H1 (cell line): ENCODE measurements at regions not wholly inside any gene's neighbourhood (a gene's known extent, or its start where the extent isn't known, plus 50 kb on each side); places are given as distances from the start of the nearest gene placed in this dataset.

Experiments used
- CTCF ChIA-PET: fragments of 300-600 bp; sonication (Branson Sonifier 250); formaldehyde crosslinking; loops from one replicate; lab custom pipeline; 2021; ENCODE audit not compliant: partially characterized antibody; lab: Charles Lee
- POLR2A ChIA-PET: fragments of 300-600 bp; sonication (Branson Sonifier 250); formaldehyde crosslinking; loops from one replicate; lab custom pipeline; 2021; ENCODE audit warnings: inconsistent platforms; ENCODE audit not compliant: partially characterized antibody; lab: Charles Lee
- DNase-seq, 2 experiments: peaks; one replicate each; pipeline versions ENCODE4 v3.0.0 to v3.0.0-alpha.2; 2010 to 2022; ENCODE audit warnings: low spot score in 2 of 2, low read depth in 1 of 2, mixed read lengths in 1 of 2
- FAIRE-seq: peaks from 2 replicates; lab custom pipeline; 2011; peaks lifted over from hg19 to GRCh38; lab: Jason Lieb, UNC
- H2AFZ ChIP-seq: 2 replicates; pipeline ENCODE4 v1.8.1; 2012; ENCODE audit warnings: low read length, inconsistent platforms
- H2AK5ac ChIP-seq: 2 replicates; pipeline ENCODE4 v1.6.1; 2013; ENCODE audit warnings: low read depth, low read length
- H2BK120ac ChIP-seq: replicated peaks from 2 replicates; pipeline ENCODE3; 2013; ENCODE audit warnings: low read depth, low read length, inconsistent platforms
- H2BK12ac ChIP-seq: 2 replicates; pipeline ENCODE4 v1.6.1; 2013; ENCODE audit warnings: low read depth, low read length
- H2BK15ac ChIP-seq: 2 replicates; pipeline ENCODE4 v1.6.1; 2013; ENCODE audit warnings: low read length
- H2BK20ac ChIP-seq: 2 replicates; pipeline ENCODE4 v1.6.1; 2013; ENCODE audit warnings: low read length
- H2BK5ac ChIP-seq: 2 replicates; pipeline ENCODE4 v1.6.1; 2013; ENCODE audit warnings: low read depth, low read length
- H3K14ac ChIP-seq: 2 replicates; pipeline ENCODE4 v1.6.1; 2013; ENCODE audit warnings: inconsistent platforms; ENCODE audit not compliant: insufficient read length
- H3K18ac ChIP-seq: 2 replicates; pipeline ENCODE4 v1.6.1; 2013; ENCODE audit warnings: low read length; ENCODE audit errors: extremely low read depth
- H3K23ac ChIP-seq: 2 replicates; pipeline ENCODE4 v1.6.1; 2013; ENCODE audit warnings: inconsistent platforms; ENCODE audit not compliant: insufficient read length
- H3K23me2 ChIP-seq: 2 replicates; pipeline ENCODE4 v1.6.1; 2013; ENCODE audit warnings: low read depth, low read length
- H3K27ac ChIP-seq: 2 replicates; pipeline ENCODE4 v1.6.1; 2011; ENCODE audit warnings: low read depth, low read length, inconsistent platforms
- H3K27me3 ChIP-seq, 4 experiments: replicated peaks in 1 of 4; 1 replicate in 1 of 4; 2 replicates in 3 of 4; pipeline versions ENCODE4 v1.6.1 to v1.8.1; 2011 to 2013; ENCODE audit warnings: low read length in 3 of 4, mild to moderate bottlenecking in 3 of 4, inconsistent platforms in 2 of 4, mixed read lengths in 2 of 4, moderate library complexity in 1 of 4; ENCODE audit not compliant: control insufficient read depth in 3 of 4, insufficient read depth in 3 of 4; ENCODE audit errors: extremely low read depth in 1 of 4
- H3K36me3 ChIP-seq, 4 experiments: 2 replicates each; pipeline versions ENCODE4 v1.6.1 to v1.8.1; 2011 to 2013; ENCODE audit warnings: mild to moderate bottlenecking in 4 of 4, low read length in 3 of 4, moderate library complexity in 2 of 4, control low read depth in 1 of 4, inconsistent platforms in 1 of 4; ENCODE audit not compliant: insufficient read depth in 4 of 4, control insufficient read depth in 2 of 4
- H3K4ac ChIP-seq: replicated peaks from 2 replicates; pipeline ENCODE3; 2013; ENCODE audit warnings: low read length, low read depth, mixed read lengths, inconsistent platforms; ENCODE audit not compliant: insufficient read length
- H3K4me1 ChIP-seq, 4 experiments: replicated peaks in 1 of 4; 1 replicate in 1 of 4; 2 replicates in 3 of 4; pipeline versions ENCODE4 v1.6.1 to v1.8.1; 2011 to 2013; ENCODE audit warnings: low read length in 3 of 4, inconsistent platforms in 2 of 4, mixed read lengths in 1 of 4; ENCODE audit not compliant: insufficient read depth in 4 of 4, control insufficient read depth in 3 of 4
- H3K4me2 ChIP-seq, 2 experiments: 2 replicates each; pipeline versions ENCODE4 v1.6.1 to v1.8.1; 2011 to 2013; ENCODE audit warnings: low read depth in 2 of 2, low read length in 2 of 2, control low read depth in 1 of 2, inconsistent platforms in 1 of 2, mild to moderate bottlenecking in 1 of 2; ENCODE audit not compliant: insufficient read depth in 1 of 2
- H3K4me3 ChIP-seq, 4 experiments: fragments of 200-600, 300-600 bp in 1 of 4; sonication (generic), shearing (Covaris generic), sonication (Bioruptor Twin) in 1 of 4; 2 replicates each; pipeline versions ENCODE4 v1.5.1 to v1.8.1; 2011 to 2016; ENCODE audit warnings: low read length in 4 of 4, low read depth in 3 of 4, control low read depth in 2 of 4, inconsistent platforms in 2 of 4, mild to moderate bottlenecking in 2 of 4, mixed read lengths in 1 of 4, moderate library complexity in 1 of 4; ENCODE audit not compliant: insufficient read depth in 2 of 4; ENCODE audit errors: extremely low read depth in 1 of 4
- H3K56ac ChIP-seq: replicated peaks from 2 replicates; pipeline ENCODE3; 2013; ENCODE audit warnings: low read depth, mild to moderate bottlenecking, mixed read lengths, low read length, inconsistent platforms; ENCODE audit not compliant: insufficient read length
- H3K79me1 ChIP-seq: 2 replicates; pipeline ENCODE4 v1.6.1; 2013; ENCODE audit warnings: low read depth, low read length, control low read depth
- H3K79me2 ChIP-seq, 2 experiments: 2 replicates each; pipeline versions ENCODE4 v1.6.1 to v1.8.1; 2012 to 2013; ENCODE audit warnings: low read length in 2 of 2, mild to moderate bottlenecking in 2 of 2, inconsistent platforms in 1 of 2; ENCODE audit not compliant: insufficient read depth in 2 of 2, control insufficient read depth in 1 of 2
- H3K9ac ChIP-seq, 4 experiments: replicated peaks in 1 of 4; 1 replicate in 1 of 4; 2 replicates in 3 of 4; pipeline versions ENCODE4 v1.6.1 to v1.8.1; 2011 to 2013; ENCODE audit warnings: low read depth in 3 of 4, low read length in 3 of 4, control low read depth in 2 of 4, mild to moderate bottlenecking in 2 of 4, moderate library complexity in 2 of 4, inconsistent platforms in 1 of 4; ENCODE audit errors: extremely low read depth in 1 of 4
- H3K9me3 ChIP-seq, 2 experiments: 2 replicates each; pipeline versions ENCODE4 v1.6.1 to v1.8.1; 2012 to 2013; ENCODE audit warnings: mild to moderate bottlenecking in 2 of 2, moderate library complexity in 2 of 2, control low read depth in 1 of 2, inconsistent platforms in 1 of 2, low read depth in 1 of 2, low read length in 1 of 2, mixed read lengths in 1 of 2; ENCODE audit not compliant: insufficient read depth in 2 of 2
- H4K20me1 ChIP-seq, 2 experiments: replicated peaks in 1 of 2; 2 replicates each; pipeline versions ENCODE3 to v1.8.1; 2011 to 2013; ENCODE audit warnings: inconsistent platforms in 2 of 2, low read length in 2 of 2, mild to moderate bottlenecking in 1 of 2; ENCODE audit not compliant: insufficient read depth in 2 of 2, control insufficient read depth in 1 of 2
- H4K5ac ChIP-seq: 2 replicates; pipeline ENCODE4 v1.6.1; 2013; ENCODE audit warnings: low read length, low read depth, mixed read lengths, inconsistent platforms; ENCODE audit not compliant: insufficient read length
- H4K8ac ChIP-seq: 2 replicates; pipeline ENCODE4 v1.8.0; 2013; ENCODE audit warnings: mild to moderate bottlenecking, moderate library complexity, low read length, inconsistent platforms; ENCODE audit not compliant: insufficient read depth; ENCODE audit errors: extremely low read depth
- H4K91ac ChIP-seq: replicated peaks from 2 replicates; pipeline ENCODE3; 2013; ENCODE audit warnings: low read length, mixed read lengths, inconsistent platforms; ENCODE audit not compliant: insufficient read length
- SIX5 ChIP-seq: IDR thresholded peaks from 2 replicates; pipeline ENCODE4 v1.6.1; 2011; ENCODE audit warnings: mild to moderate bottlenecking, low read depth, low read length
- WGBS, 2 experiments: shearing (Covaris generic) in 1 of 2; methylation state at CpG; one replicate each; pipeline versions ENCODE4 v1.1.6 to v1.1.7; 2013 to 2015; ENCODE audit warnings: low lambda C conversion rate in 2 of 2, mixed read lengths in 2 of 2, inconsistent platforms in 1 of 2, low coverage in 1 of 2, missing lambda C conversion rate in 1 of 2; ENCODE audit not compliant: insufficient replicate concordance in 2 of 2, insufficient coverage in 1 of 2, insufficient read length in 1 of 2; ENCODE audit errors: extremely low coverage in 1 of 2, missing lambda C conversion rate in 1 of 2; 5-methylcytosine and 5-hydroxymethylcytosine counted together

GRCh38 chr2:29995241-29995640 is 73.9 kb upstream of the ALK start:
- no peak overlapping the region for H3K4ac ChIP-seq
- H2BK12ac ChIP-seq, result no peak overlapping the region
- H3K36me3 ChIP-seq, result no peaks in the 10 kb centered on the region
- no peak overlapping the region for H2BK5ac ChIP-seq
- H3K23ac ChIP-seq, result no peak overlapping the region
- H3K27me3 ChIP-seq, result no peaks in the 10 kb centered on the region
- no peak for DNase-seq
- no peaks in the 10 kb centered on the region for H3K79me1 ChIP-seq
- H2AK5ac ChIP-seq, result no peak overlapping the region
- H2BK120ac ChIP-seq, result no peak overlapping the region
- H3K56ac ChIP-seq, result no peak overlapping the region
- no peak overlapping the region for H3K4me3 ChIP-seq
- no peak for TF ChIP-seq SIX5
- TF ChIP-seq, all 59 proteins: peak for 0
- no peak overlapping the region for H2BK20ac ChIP-seq
- CTCF ChIA-PET, result interaction anchor here (1.2 to 2.1 kb wide), 2 partner anchors 31 to 77 kb away, joined by 3 to 9 read pairs; no protein-coding TSS in a partner anchor
- H4K5ac ChIP-seq, result no peak overlapping the region
- peaks cover under 1 to 6% (median 4%) of the 10 kb centered on the region in 4 experiments; a peak in 5 of 7 replicates for H3K4me1 ChIP-seq
- POLR2A ChIA-PET, result no interaction called here
- no peaks in the 10 kb centered on the region for H3K9me3 ChIP-seq
- no peaks in the 10 kb centered on the region for H3K79me2 ChIP-seq
- no peak overlapping the region for H3K4me2 ChIP-seq
- H4K20me1 ChIP-seq, result no peaks in the 10 kb centered on the region
- no peak overlapping the region for H3K27ac ChIP-seq
- H2BK15ac ChIP-seq, result no peak overlapping the region
- H3K23me2 ChIP-seq, result no peaks in the 10 kb centered on the region
- FAIRE-seq, result no peak
- 90% methylated on average over 1 of the region's 1 CpG; no CpG with 5 or more reads in 1 of the 2 experiments for WGBS, 2 experiments
- no peak overlapping the region for H3K9ac ChIP-seq
- no peak overlapping the region for H2AFZ ChIP-seq
- no peak overlapping the region for H4K91ac ChIP-seq
- no peak overlapping the region for H3K14ac ChIP-seq
- no peak overlapping the region for H3K18ac ChIP-seq
- H4K8ac ChIP-seq, result no peak overlapping the region
